Kidney (tissue), 13 donors: ENCODE measurements at regions not wholly inside any gene's neighbourhood (a gene's known extent, or its start where the extent isn't known, plus 50 kb on each side); places are given as distances from the start of the nearest gene placed in this dataset.

Experiments
- DNase-seq, 5 donors: peaks; one replicate each; pipeline ENCODE4 v3.0.0-alpha.2; 2013 to 2020
- FAIRE-seq: peaks from 2 replicates; lab custom pipeline; 2012; peaks lifted over from hg19 to GRCh38; lab: Jason Lieb, UNC
- H3K27ac ChIP-seq, 2 donors: one replicate each; pipeline ENCODE4 v1.7.0; 2013; ENCODE audit warnings: low read depth in 2 of 2, low read length in 2 of 2, inconsistent platforms in 1 of 2
- H3K27me3 ChIP-seq: one replicate; pipeline ENCODE4 v1.7.1; 2013; ENCODE audit warnings: low read length, inconsistent platforms; ENCODE audit not compliant: control insufficient read depth, insufficient read depth
- H3K36me3 ChIP-seq, 3 donors: one replicate each; pipeline versions ENCODE4 v1.7.0 to v1.7.1; 2013; ENCODE audit warnings: low read length in 3 of 3, control low read depth in 1 of 3, inconsistent platforms in 1 of 3; ENCODE audit not compliant: insufficient read depth in 3 of 3, control insufficient read depth in 2 of 3
- H3K4me1 ChIP-seq, 3 donors: one replicate each; pipeline versions ENCODE4 v1.7.0 to v1.7.1; 2013; ENCODE audit warnings: low read length in 3 of 3, inconsistent platforms in 1 of 3, low read depth in 1 of 3; ENCODE audit not compliant: control insufficient read depth in 2 of 3, insufficient read depth in 2 of 3
- H3K4me3 ChIP-seq, 3 donors: one replicate each; pipeline versions ENCODE4 v1.7.0 to v1.8.1; 2013; ENCODE audit warnings: low read length in 3 of 3, control low read depth in 1 of 3, inconsistent platforms in 1 of 3
- H3K9ac ChIP-seq, 3 donors: one replicate each; pipeline versions ENCODE4 v1.7.0 to v1.7.1; 2013; ENCODE audit warnings: low read length in 3 of 3, control low read depth in 1 of 3, inconsistent platforms in 1 of 3
- H3K9me3 ChIP-seq, 3 donors: one replicate each; pipeline versions ENCODE4 v1.7.0 to v1.7.1; 2013; ENCODE audit warnings: low read length in 3 of 3, control low read depth in 1 of 3, inconsistent platforms in 1 of 3; ENCODE audit not compliant: control insufficient read depth in 2 of 3, insufficient read depth in 1 of 3
- intact Hi-C: fragments of 100-400 bp; cut with DNase I; formaldehyde crosslinking; loops from one replicate; pipeline ENCODE4 v1.11.1; 2022
- TF ChIP-seq, protein P1 (sequence below): IDR thresholded peaks from 3 replicates; pipeline ENCODE4 v1.5.1; 2012; ENCODE audit warnings: mild to moderate bottlenecking, moderate library complexity, borderline replicate concordance; ENCODE audit not compliant: insufficient read depth; ENCODE audit errors: extremely low read depth
- donor health status: control.
- donor health status: control.
- donor health status: control.
- donor health status: control.
- donor health status: control.
- donor health status: DM: yes; HTN: yes; CAD: no.
- donor health status: Normal renal cell carcinoma (clear cell type).

- intact Hi-C loops = no loop called here
- H3K4me3 ChIP-seq = no peak overlapping the region
- no peak for FAIRE-seq
Measured at GRCh38 chr5:114038756-114039155, 323.1 kb upstream of the KCNN2 start.

DNA sequence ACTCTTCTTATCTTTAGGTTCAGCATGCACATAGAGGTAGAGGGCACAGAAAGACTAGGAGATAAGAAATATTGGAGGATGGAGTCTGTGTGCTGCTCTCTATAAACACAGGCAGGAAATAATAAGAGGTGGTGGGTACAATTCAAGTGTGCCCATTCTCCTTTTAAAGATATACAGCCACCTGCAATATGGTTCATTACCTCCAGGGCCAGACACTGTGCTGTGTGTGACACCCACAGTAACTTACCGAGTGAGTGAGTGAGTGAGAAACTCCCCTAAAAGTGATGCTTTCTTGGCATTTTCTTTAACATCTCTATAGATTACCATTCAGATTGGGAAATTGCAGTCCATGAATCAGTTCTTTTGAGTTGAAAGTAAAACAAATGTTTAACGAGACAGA is 311.8 kb upstream of the KCNN2 start:
- Histone ChIP-seq H3K36me3 (no peaks in the 10 kb centered on the region), H3K27ac (no peak overlapping the region), H3K27me3 (no peaks in the 10 kb centered on the region), H3K9me3 (no peaks in the 10 kb centered on the region), H3K9ac (no peak overlapping the region), H3K4me3 (no peak overlapping the region), H3K4me1 (no peaks in the 10 kb centered on the region)
- DNase-seq (no peak), FAIRE-seq (no peak)
- TF ChIP-seq, protein P1, sequence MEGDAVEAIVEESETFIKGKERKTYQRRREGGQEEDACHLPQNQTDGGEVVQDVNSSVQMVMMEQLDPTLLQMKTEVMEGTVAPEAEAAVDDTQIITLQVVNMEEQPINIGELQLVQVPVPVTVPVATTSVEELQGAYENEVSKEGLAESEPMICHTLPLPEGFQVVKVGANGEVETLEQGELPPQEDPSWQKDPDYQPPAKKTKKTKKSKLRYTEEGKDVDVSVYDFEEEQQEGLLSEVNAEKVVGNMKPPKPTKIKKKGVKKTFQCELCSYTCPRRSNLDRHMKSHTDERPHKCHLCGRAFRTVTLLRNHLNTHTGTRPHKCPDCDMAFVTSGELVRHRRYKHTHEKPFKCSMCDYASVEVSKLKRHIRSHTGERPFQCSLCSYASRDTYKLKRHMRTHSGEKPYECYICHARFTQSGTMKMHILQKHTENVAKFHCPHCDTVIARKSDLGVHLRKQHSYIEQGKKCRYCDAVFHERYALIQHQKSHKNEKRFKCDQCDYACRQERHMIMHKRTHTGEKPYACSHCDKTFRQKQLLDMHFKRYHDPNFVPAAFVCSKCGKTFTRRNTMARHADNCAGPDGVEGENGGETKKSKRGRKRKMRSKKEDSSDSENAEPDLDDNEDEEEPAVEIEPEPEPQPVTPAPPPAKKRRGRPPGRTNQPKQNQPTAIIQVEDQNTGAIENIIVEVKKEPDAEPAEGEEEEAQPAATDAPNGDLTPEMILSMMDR = no peak
- intact Hi-C loops = no loop called here

More at GRCh38 chr5:114038756-114039155, 323.1 kb upstream of the KCNN2 start:
- Histone ChIP-seq H3K9me3 (no peaks in the 10 kb centered on the region), H3K4me1 (no peaks in the 10 kb centered on the region), H3K27me3 (no peaks in the 10 kb centered on the region), H3K27ac (no peak overlapping the region), H3K9ac (no peak overlapping the region), H3K36me3 (no peaks in the 10 kb centered on the region)
- TF ChIP-seq, protein P1 = no peak
- DNase-seq = no peak

GRCh38 chr5:114053372-114053771 is 308.5 kb upstream of the KCNN2 start:
- H3K9me3 ChIP-seq = no peaks in the 10 kb centered on the region
- no peaks in the 10 kb centered on the region for H3K27me3 ChIP-seq
- H3K36me3 ChIP-seq = no peaks in the 10 kb centered on the region
- no peak overlapping the region for H3K4me3 ChIP-seq
- FAIRE-seq (no peak), DNase-seq (peak in 3 of 5 donors; percentile 34 to 53 (median 43))
- TF ChIP-seq, protein P1 = no peak
- no peak overlapping the region for H3K27ac ChIP-seq
- intact Hi-C loops = no loop called here
- no peaks in the 10 kb centered on the region for H3K4me1 ChIP-seq
- no peak overlapping the region for H3K9ac ChIP-seq

GRCh38 chr5:114054594-114054993 is 307.3 kb upstream of the KCNN2 start:
- Histone ChIP-seq H3K4me3 (peak overlapping the region in 1 of 3 donors; percentile 56), H3K4me1 (no peaks in the 10 kb centered on the region), H3K9ac (no peak overlapping the region), H3K9me3 (no peaks in the 10 kb centered on the region), H3K27me3 (no peaks in the 10 kb centered on the region), H3K27ac (no peak overlapping the region), H3K36me3 (no peaks in the 10 kb centered on the region)
- DNase-seq (peak in 1 of 5 donors; percentile 4), FAIRE-seq (no peak)
- intact Hi-C loops = no loop called here
- TF ChIP-seq, protein P1 = no peak
